ENCODE measurements at regions not wholly inside any gene's neighbourhood (a gene's known extent, or its start where the extent isn't known, plus 50 kb on each side); places are given as distances from the start of the nearest gene placed in this dataset.
"Not testable (repeated sequence)": the region's sequence is repeated elsewhere in the genome, so short reads cannot be mapped to it uniquely, and the experiment has no call there.

DNA sequence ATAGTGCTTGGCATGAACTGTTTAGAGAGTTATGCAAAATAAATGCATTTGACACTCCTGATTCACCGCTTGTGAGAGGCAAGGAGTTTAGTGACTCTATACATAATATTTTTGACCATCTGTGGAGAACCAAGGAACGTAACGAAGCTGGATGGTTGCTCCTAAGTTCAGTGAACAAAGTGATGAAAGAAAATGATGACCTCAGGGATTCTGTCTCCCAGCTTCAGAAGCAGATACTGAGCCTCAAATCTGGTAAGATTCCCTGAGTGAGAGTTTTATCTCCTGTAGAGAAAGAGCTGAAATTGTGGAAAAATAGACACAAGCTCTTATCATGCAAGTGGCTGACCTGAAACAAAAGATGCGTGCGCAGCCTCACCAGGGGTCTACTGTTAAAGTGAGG, 273.6 kb upstream of the ZNF385D start:
- TF ChIP-seq, protein P1, sequence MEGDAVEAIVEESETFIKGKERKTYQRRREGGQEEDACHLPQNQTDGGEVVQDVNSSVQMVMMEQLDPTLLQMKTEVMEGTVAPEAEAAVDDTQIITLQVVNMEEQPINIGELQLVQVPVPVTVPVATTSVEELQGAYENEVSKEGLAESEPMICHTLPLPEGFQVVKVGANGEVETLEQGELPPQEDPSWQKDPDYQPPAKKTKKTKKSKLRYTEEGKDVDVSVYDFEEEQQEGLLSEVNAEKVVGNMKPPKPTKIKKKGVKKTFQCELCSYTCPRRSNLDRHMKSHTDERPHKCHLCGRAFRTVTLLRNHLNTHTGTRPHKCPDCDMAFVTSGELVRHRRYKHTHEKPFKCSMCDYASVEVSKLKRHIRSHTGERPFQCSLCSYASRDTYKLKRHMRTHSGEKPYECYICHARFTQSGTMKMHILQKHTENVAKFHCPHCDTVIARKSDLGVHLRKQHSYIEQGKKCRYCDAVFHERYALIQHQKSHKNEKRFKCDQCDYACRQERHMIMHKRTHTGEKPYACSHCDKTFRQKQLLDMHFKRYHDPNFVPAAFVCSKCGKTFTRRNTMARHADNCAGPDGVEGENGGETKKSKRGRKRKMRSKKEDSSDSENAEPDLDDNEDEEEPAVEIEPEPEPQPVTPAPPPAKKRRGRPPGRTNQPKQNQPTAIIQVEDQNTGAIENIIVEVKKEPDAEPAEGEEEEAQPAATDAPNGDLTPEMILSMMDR (IDR thresholded peaks at IDR 0.05; ENCODE audit: borderline replicate concordance, extremely low read depth, low read length, poor library complexity, severe bottlenecking): not testable (repeated sequence)
- TF ChIP-seq EZH2 (IDR thresholded peaks at IDR 0.05; ENCODE audit: borderline replicate concordance, low read depth, low read length, severe bottlenecking): not testable (repeated sequence)

All from DND-41 (cell line).